ENCODE measurements at regions not wholly inside any gene's neighbourhood (a gene's known extent, or its start where the extent isn't known, plus 50 kb on each side); places are given as distances from the start of the nearest gene placed in this dataset.

- H3K4me2 ChIP-seq (ENCODE audit: low read length) = no peak overlapping the region
- no peaks in the 10 kb centered on the region for H3K36me3 ChIP-seq (ENCODE audit: insufficient read depth, low read length)
- peaks cover 3% of the 10 kb centered on the region for H3K4me1 ChIP-seq (ENCODE audit: insufficient read depth, low read length)
- H3K4me3 ChIP-seq (ENCODE audit: insufficient read depth, low read depth, low read length) = no peak overlapping the region
- H3K4me3 Mint-ChIP-seq (ENCODE audit: unreplicated experiment) = no peak overlapping the region
- H3K9ac ChIP-seq (ENCODE audit: low read length) = no peak overlapping the region
- no peaks in the 10 kb centered on the region for H3K27me3 Mint-ChIP-seq (ENCODE audit: low read depth, unreplicated experiment)
- peaks cover 14% of the 10 kb centered on the region for H3K4me1 Mint-ChIP-seq (ENCODE audit: low read depth, unreplicated experiment)
- H2AFZ ChIP-seq (ENCODE audit: low read depth, low read length) = no peak overlapping the region
- no peaks in the 10 kb centered on the region for H3K27me3 ChIP-seq (ENCODE audit: insufficient read depth, low read length)
- H3K79me2 ChIP-seq (ENCODE audit: insufficient read depth, low read length) = no peaks in the 10 kb centered on the region
- TF ChIP-seq, protein P1, sequence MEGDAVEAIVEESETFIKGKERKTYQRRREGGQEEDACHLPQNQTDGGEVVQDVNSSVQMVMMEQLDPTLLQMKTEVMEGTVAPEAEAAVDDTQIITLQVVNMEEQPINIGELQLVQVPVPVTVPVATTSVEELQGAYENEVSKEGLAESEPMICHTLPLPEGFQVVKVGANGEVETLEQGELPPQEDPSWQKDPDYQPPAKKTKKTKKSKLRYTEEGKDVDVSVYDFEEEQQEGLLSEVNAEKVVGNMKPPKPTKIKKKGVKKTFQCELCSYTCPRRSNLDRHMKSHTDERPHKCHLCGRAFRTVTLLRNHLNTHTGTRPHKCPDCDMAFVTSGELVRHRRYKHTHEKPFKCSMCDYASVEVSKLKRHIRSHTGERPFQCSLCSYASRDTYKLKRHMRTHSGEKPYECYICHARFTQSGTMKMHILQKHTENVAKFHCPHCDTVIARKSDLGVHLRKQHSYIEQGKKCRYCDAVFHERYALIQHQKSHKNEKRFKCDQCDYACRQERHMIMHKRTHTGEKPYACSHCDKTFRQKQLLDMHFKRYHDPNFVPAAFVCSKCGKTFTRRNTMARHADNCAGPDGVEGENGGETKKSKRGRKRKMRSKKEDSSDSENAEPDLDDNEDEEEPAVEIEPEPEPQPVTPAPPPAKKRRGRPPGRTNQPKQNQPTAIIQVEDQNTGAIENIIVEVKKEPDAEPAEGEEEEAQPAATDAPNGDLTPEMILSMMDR (IDR thresholded peaks at IDR 0.05; ENCODE audit: insufficient read depth, low read depth, low read length) = no peak
- TF ChIP-seq EZH2 (IDR thresholded peaks at IDR 0.05; ENCODE audit: insufficient read depth, low read length) = no peak
- H3K9me3 Mint-ChIP-seq (ENCODE audit: unreplicated experiment) = no peaks in the 10 kb centered on the region
- DNase-seq (ENCODE audit: low read depth) = no peak
- H3K27ac ChIP-seq (ENCODE audit: low read depth, low read length) = no peak overlapping the region
- FAIRE-seq = no peak
- peak overlapping the region; percentile 51 for H3K27ac Mint-ChIP-seq (ENCODE audit: unreplicated experiment)
- no peaks in the 10 kb centered on the region for H4K20me1 ChIP-seq (ENCODE audit: insufficient read depth, low read length)
- no peaks in the 10 kb centered on the region for H3K9me3 ChIP-seq (ENCODE audit: insufficient read depth, low read depth, low read length)
- H3K36me3 Mint-ChIP-seq (ENCODE audit: low read depth, unreplicated experiment) = no peaks in the 10 kb centered on the region
These were observed 151.0 kb upstream of the AHR start for GRCh38 chr7:17147409-17147808.

DNA sequence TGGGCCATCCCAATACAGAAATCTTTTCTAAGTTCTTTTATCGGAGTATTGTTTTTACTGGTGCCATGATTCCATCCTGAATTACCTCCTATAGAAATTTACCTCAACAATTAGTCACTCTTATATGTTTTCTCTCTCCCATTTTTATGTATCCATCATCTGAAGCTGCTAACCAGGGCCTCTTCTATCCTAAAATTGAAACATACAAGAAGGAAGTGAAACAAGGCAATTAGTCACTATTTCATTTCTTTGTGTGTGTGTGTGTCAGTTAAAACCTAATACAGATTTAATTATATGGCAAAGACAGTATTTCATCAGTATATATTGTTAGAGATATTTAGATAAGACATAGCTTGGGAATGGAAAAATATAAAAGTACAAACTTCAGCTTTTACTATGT is 148.4 kb upstream of the AHR start:
- H3K4me2 ChIP-seq (ENCODE audit: low read length) = no peak overlapping the region
- Mint-ChIP-seq H3K9me3 (ENCODE audit: unreplicated experiment) (no peaks in the 10 kb centered on the region), H3K4me1 (ENCODE audit: low read depth, unreplicated experiment) (no peaks in the 10 kb centered on the region), H3K27ac (ENCODE audit: unreplicated experiment) (no peak overlapping the region), H3K27me3 (ENCODE audit: low read depth, unreplicated experiment) (no peaks in the 10 kb centered on the region), H3K36me3 (ENCODE audit: low read depth, unreplicated experiment) (no peaks in the 10 kb centered on the region), H3K4me3 (ENCODE audit: unreplicated experiment) (no peak overlapping the region)
- H3K4me3 ChIP-seq (ENCODE audit: insufficient read depth, low read depth, low read length) = no peak overlapping the region
- no peaks in the 10 kb centered on the region for H3K79me2 ChIP-seq (ENCODE audit: insufficient read depth, low read length)
- no peaks in the 10 kb centered on the region for H3K36me3 ChIP-seq (ENCODE audit: insufficient read depth, low read length)
- H3K4me1 ChIP-seq (ENCODE audit: insufficient read depth, low read length) = no peaks in the 10 kb centered on the region
- H4K20me1 ChIP-seq (ENCODE audit: insufficient read depth, low read length) = no peaks in the 10 kb centered on the region
- no peak overlapping the region for H2AFZ ChIP-seq (ENCODE audit: low read depth, low read length)
- DNase-seq (ENCODE audit: low read depth) (no peak), FAIRE-seq (no peak)
- TF ChIP-seq EZH2 (IDR thresholded peaks at IDR 0.05; ENCODE audit: insufficient read depth, low read length) = no peak
- TF ChIP-seq, protein P1 (IDR thresholded peaks at IDR 0.05; ENCODE audit: insufficient read depth, low read depth, low read length) = no peak
- no peaks in the 10 kb centered on the region for H3K9me3 ChIP-seq (ENCODE audit: insufficient read depth, low read depth, low read length)
- no peak overlapping the region for H3K27ac ChIP-seq (ENCODE audit: low read depth, low read length)
- H3K9ac ChIP-seq (ENCODE audit: low read length) = no peak overlapping the region
- H3K27me3 ChIP-seq (ENCODE audit: insufficient read depth, low read length) = no peaks in the 10 kb centered on the region

DNA sequence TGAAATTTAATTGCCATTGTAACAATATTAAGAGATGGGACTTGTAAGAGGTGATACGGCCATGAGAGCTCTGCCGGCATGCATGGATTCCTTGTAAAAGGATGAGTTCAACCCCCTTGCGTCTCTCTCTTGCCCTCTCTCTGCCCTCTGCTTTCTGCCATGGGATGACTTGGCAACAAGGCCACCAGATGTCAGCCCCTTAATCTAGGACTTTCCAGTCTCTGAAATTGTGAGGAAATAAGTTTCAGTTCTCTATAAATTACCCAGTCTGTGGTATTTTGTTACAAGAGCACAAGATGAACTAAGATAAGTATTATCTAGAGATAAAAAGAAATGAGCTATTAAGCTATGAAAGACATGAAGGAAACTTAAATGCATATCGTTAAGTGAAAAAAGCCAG is 145.7 kb upstream of the AHR start:
- Histone ChIP-seq H3K4me3 (ENCODE audit: insufficient read depth, low read depth, low read length) (no peak overlapping the region), H2AFZ (ENCODE audit: low read depth, low read length) (no peak overlapping the region), H3K27ac (ENCODE audit: low read depth, low read length) (no peak overlapping the region), H3K4me2 (ENCODE audit: low read length) (no peak overlapping the region), H4K20me1 (ENCODE audit: insufficient read depth, low read length) (no peaks in the 10 kb centered on the region), H3K4me1 (ENCODE audit: insufficient read depth, low read length) (no peaks in the 10 kb centered on the region), H3K27me3 (ENCODE audit: insufficient read depth, low read length) (no peaks in the 10 kb centered on the region), H3K79me2 (ENCODE audit: insufficient read depth, low read length) (no peaks in the 10 kb centered on the region), H3K9me3 (ENCODE audit: insufficient read depth, low read depth, low read length) (no peaks in the 10 kb centered on the region), H3K9ac (ENCODE audit: low read length) (no peak overlapping the region), H3K36me3 (ENCODE audit: insufficient read depth, low read length) (no peaks in the 10 kb centered on the region)
- H3K9me3 Mint-ChIP-seq (ENCODE audit: unreplicated experiment) = no peaks in the 10 kb centered on the region
- no peaks in the 10 kb centered on the region for H3K27me3 Mint-ChIP-seq (ENCODE audit: low read depth, unreplicated experiment)
- TF ChIP-seq EZH2 (IDR thresholded peaks at IDR 0.05; ENCODE audit: insufficient read depth, low read length) = no peak
- TF ChIP-seq, protein P1 (IDR thresholded peaks at IDR 0.05; ENCODE audit: insufficient read depth, low read depth, low read length) = no peak
- no peaks in the 10 kb centered on the region for H3K4me1 Mint-ChIP-seq (ENCODE audit: low read depth, unreplicated experiment)
- no peak for FAIRE-seq
- no peak overlapping the region for H3K27ac Mint-ChIP-seq (ENCODE audit: unreplicated experiment)
- H3K4me3 Mint-ChIP-seq (ENCODE audit: unreplicated experiment) = no peak overlapping the region
- no peak for DNase-seq (ENCODE audit: low read depth)
- peaks cover 2% of the 10 kb centered on the region for H3K36me3 Mint-ChIP-seq (ENCODE audit: low read depth, unreplicated experiment)
